ENCODE measurements at regions not wholly inside any gene's neighbourhood (a gene's known extent, or its start where the extent isn't known, plus 50 kb on each side); places are given as distances from the start of the nearest gene placed in this dataset.

GRCh38 chr20:19875376-19876221 lies 117.5 kb downstream of the RIN2 start:
- intact Hi-C loops (cut with micrococcal nuclease) = no loop called here
- peaks cover 22 to 31% (median 28%) of the 10 kb centered on the region in 7 donors for H3K9me3 Mint-ChIP-seq
- Histone ChIP-seq H3K27me3 (ENCODE audit: control insufficient read depth in 2 of 2, insufficient read depth in 2 of 2, low read length in 2 of 2) (no peaks in the 10 kb centered on the region), H2AFZ (ENCODE audit: insufficient read depth, low read depth, low read length, poor library complexity, severe bottlenecking) (peak overlapping the region; percentile 96), H3K4me3 (replicated peaks in 1 of 3; ENCODE audit: low read depth in 2 of 3, low read length in 3 of 3) (peak overlapping the region; percentile 5 to 67 (median 48)), H3K4me1 (ENCODE audit: control insufficient read depth in 1 of 2, insufficient read depth in 2 of 2, low read length in 2 of 2) (peaks cover 19 to 20% of the 10 kb centered on the region in 2 donors), H3K9me3 (replicated peaks in 1 of 2; ENCODE audit: control insufficient read depth in 1 of 2, insufficient read depth in 1 of 2, low read length in 2 of 2) (peaks cover 18 to 31% of the 10 kb centered on the region in 2 donors), H3K9ac (ENCODE audit: insufficient read depth, low read length, poor library complexity, severe bottlenecking) (peak overlapping the region; percentile 70), H3K79me2 (ENCODE audit: insufficient read depth, low read length) (no peaks in the 10 kb centered on the region), H3K4me2 (replicated peaks; ENCODE audit: extremely low read depth, low read length, poor library complexity, severe bottlenecking) (peak overlapping the region; percentile 79), H4K20me1 (ENCODE audit: insufficient read depth, low read length) (no peaks in the 10 kb centered on the region), H3K36me3 (replicated peaks in 1 of 2; ENCODE audit: control insufficient read depth in 1 of 2, insufficient read depth in 2 of 2, low read length in 2 of 2) (peaks cover 2 to 36% of the 10 kb centered on the region in 2 donors), H3K27ac (ENCODE audit: low read depth in 1 of 2, low read length in 2 of 2) (peak overlapping the region; percentile 66 to 92)
- H3K4me3 Mint-ChIP-seq = peak overlapping the region; percentile 77 to 95
- peak overlapping the region; percentile 86 to 99 (median 95) for H3K27ac Mint-ChIP-seq
- H3K36me3 Mint-ChIP-seq = peaks cover 44 to 62% of the 10 kb centered on the region in 2 donors
- peaks cover 26% of the 10 kb centered on the region for H3K4me1 Mint-ChIP-seq
- 17% methylated on average over 6 of the region's 11 CpGs for WGBS (ENCODE audit: insufficient coverage)
- no peak for TF ChIP-seq CTCF (IDR thresholded peaks at IDR 0.05)
- H3K27me3 Mint-ChIP-seq (ENCODE audit: low read depth in 3 of 3) = peaks cover 0 to 4% (median 0%) of the 10 kb centered on the region in 3 donors
- peak in 2 of 3 donors; percentile 16 to 34 for DNase-seq

GRCh38 chr20:19876828-19877460 lies 118.9 kb downstream of the RIN2 start:
- Mint-ChIP-seq H3K27ac (peak overlapping the region; percentile 86 to 99 (median 95)), H3K27me3 (ENCODE audit: low read depth in 3 of 3) (peaks cover 0 to 4% (median 0%) of the 10 kb centered on the region in 3 donors)
- H3K27ac ChIP-seq (ENCODE audit: low read depth in 1 of 2, low read length in 2 of 2) = peak overlapping the region; percentile 66 to 92

More at GRCh38 chr20:19876828-19877460, 118.9 kb downstream of the RIN2 start:
- peak overlapping the region in 1 of 2 donors; percentile 27 for H3K4me3 Mint-ChIP-seq
- peaks cover 2 to 23% of the 10 kb centered on the region in 2 donors for H3K36me3 ChIP-seq (replicated peaks in 1 of 2; ENCODE audit: control insufficient read depth in 1 of 2, insufficient read depth in 2 of 2, low read length in 2 of 2)
- peaks cover 36 to 54% of the 10 kb centered on the region in 2 donors for H3K36me3 Mint-ChIP-seq
- H4K20me1 ChIP-seq (ENCODE audit: insufficient read depth, low read length) = no peaks in the 10 kb centered on the region
- peaks cover 11 to 22% of the 10 kb centered on the region in 2 donors for H3K9me3 ChIP-seq (replicated peaks in 1 of 2; ENCODE audit: control insufficient read depth in 1 of 2, insufficient read depth in 1 of 2, low read length in 2 of 2)
- peaks cover 10 to 21% (median 18%) of the 10 kb centered on the region in 7 donors for H3K9me3 Mint-ChIP-seq
- no peaks in the 10 kb centered on the region for H3K27me3 ChIP-seq (ENCODE audit: control insufficient read depth in 2 of 2, insufficient read depth in 2 of 2, low read length in 2 of 2)
- H3K4me3 ChIP-seq (replicated peaks in 1 of 3; ENCODE audit: low read depth in 2 of 3, low read length in 3 of 3) = no peak overlapping the region
- intact Hi-C loops (cut with micrococcal nuclease) = no loop called here
- 92% methylated on average over 1 of the region's 5 CpGs for WGBS (ENCODE audit: insufficient coverage)
- H3K4me1 ChIP-seq (ENCODE audit: control insufficient read depth in 1 of 2, insufficient read depth in 2 of 2, low read length in 2 of 2) = peaks cover 19 to 20% of the 10 kb centered on the region in 2 donors
- H2AFZ ChIP-seq (ENCODE audit: insufficient read depth, low read depth, low read length, poor library complexity, severe bottlenecking) = no peak overlapping the region
- no peaks in the 10 kb centered on the region for H3K79me2 ChIP-seq (ENCODE audit: insufficient read depth, low read length)
- no peak for DNase-seq
- no peak for TF ChIP-seq CTCF (IDR thresholded peaks at IDR 0.05)
- peaks cover 26% of the 10 kb centered on the region for H3K4me1 Mint-ChIP-seq
- H3K4me2 ChIP-seq (replicated peaks; ENCODE audit: extremely low read depth, low read length, poor library complexity, severe bottlenecking) = no peak overlapping the region
- H3K9ac ChIP-seq (ENCODE audit: insufficient read depth, low read length, poor library complexity, severe bottlenecking) = no peak overlapping the region
